ENCODE measurements at regions not wholly inside any gene's neighbourhood (a gene's known extent, or its start where the extent isn't known, plus 50 kb on each side); places are given as distances from the start of the nearest gene placed in this dataset.

GRCh38 chr12:39003541-39004155 is 98.3 kb upstream of the CPNE8 start:
- TF ChIP-seq ZBTB7A (IDR thresholded peaks at IDR 0.05; ENCODE audit: low read depth) (no peak), TCF12 (IDR thresholded peaks at IDR 0.05; ENCODE audit: low read depth) (no peak), FOXM1 (IDR thresholded peaks at IDR 0.05; ENCODE audit: borderline replicate concordance, low read depth) (no peak), NFIC (IDR thresholded peaks at IDR 0.05) (no peak), CEBPB (IDR thresholded peaks at IDR 0.05) (no peak), TAF1 (IDR thresholded peaks at IDR 0.05; ENCODE audit: low read depth) (no peak), RAD21 (IDR thresholded peaks at IDR 0.05; ENCODE audit: low read depth) (no peak), EP300 (IDR thresholded peaks at IDR 0.05; ENCODE audit: borderline replicate concordance) (no peak), TEAD4 (IDR thresholded peaks at IDR 0.05) (no peak), REST (IDR thresholded peaks at IDR 0.05; ENCODE audit: low read depth) (no peak), CREB1 (IDR thresholded peaks at IDR 0.05; ENCODE audit: low read depth) (no peak)
